ENCODE measurements at regions not wholly inside any gene's neighbourhood (a gene's known extent, or its start where the extent isn't known, plus 50 kb on each side); places are given as distances from the start of the nearest gene placed in this dataset.

- in situ Hi-C loops (cut with HindIII; ENCODE audit: low pct_ligation_motif_present, low sequenced_read_pairs), result no loop called here
- no peaks in the 10 kb centered on the region for H3K36me3 ChIP-seq (replicated peaks)
- TF ChIP-seq, protein P1, sequence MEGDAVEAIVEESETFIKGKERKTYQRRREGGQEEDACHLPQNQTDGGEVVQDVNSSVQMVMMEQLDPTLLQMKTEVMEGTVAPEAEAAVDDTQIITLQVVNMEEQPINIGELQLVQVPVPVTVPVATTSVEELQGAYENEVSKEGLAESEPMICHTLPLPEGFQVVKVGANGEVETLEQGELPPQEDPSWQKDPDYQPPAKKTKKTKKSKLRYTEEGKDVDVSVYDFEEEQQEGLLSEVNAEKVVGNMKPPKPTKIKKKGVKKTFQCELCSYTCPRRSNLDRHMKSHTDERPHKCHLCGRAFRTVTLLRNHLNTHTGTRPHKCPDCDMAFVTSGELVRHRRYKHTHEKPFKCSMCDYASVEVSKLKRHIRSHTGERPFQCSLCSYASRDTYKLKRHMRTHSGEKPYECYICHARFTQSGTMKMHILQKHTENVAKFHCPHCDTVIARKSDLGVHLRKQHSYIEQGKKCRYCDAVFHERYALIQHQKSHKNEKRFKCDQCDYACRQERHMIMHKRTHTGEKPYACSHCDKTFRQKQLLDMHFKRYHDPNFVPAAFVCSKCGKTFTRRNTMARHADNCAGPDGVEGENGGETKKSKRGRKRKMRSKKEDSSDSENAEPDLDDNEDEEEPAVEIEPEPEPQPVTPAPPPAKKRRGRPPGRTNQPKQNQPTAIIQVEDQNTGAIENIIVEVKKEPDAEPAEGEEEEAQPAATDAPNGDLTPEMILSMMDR (IDR thresholded peaks at IDR 0.05; ENCODE audit: low read depth, low read length, missing control alignments), result no peak
- no peak overlapping the region for H3K4me3 ChIP-seq (ENCODE audit: low read depth, low read length)
- DNase-seq, result no peak
- H3K27me3 ChIP-seq (replicated peaks), result no peaks in the 10 kb centered on the region
- no peak overlapping the region for H3K27ac ChIP-seq
These were observed 1123.0 kb downstream of the LRFN5 start for GRCh38 chr14:42729681-42730080.

- in situ Hi-C loops (cut with HindIII; ENCODE audit: low pct_ligation_motif_present, low sequenced_read_pairs), result no loop called here
- Histone ChIP-seq H3K36me3 (replicated peaks) (no peaks in the 10 kb centered on the region), H3K27ac (no peak overlapping the region), H3K27me3 (replicated peaks) (no peaks in the 10 kb centered on the region), H3K4me3 (ENCODE audit: low read depth, low read length) (no peak overlapping the region)
- no peak for DNase-seq
- TF ChIP-seq, protein P1 (IDR thresholded peaks at IDR 0.05; ENCODE audit: low read depth, low read length, missing control alignments), result no peak
These were observed 1112.7 kb downstream of the LRFN5 start for GRCh38 chr14:42719391-42719790.

GRCh38 chr14:42715316-42715715, 1108.6 kb downstream of the LRFN5 start:
- Histone ChIP-seq H3K27me3 (replicated peaks) (no peaks in the 10 kb centered on the region), H3K36me3 (replicated peaks) (no peaks in the 10 kb centered on the region), H3K4me3 (ENCODE audit: low read depth, low read length) (no peak overlapping the region), H3K27ac (no peak overlapping the region)
- TF ChIP-seq, protein P1 (IDR thresholded peaks at IDR 0.05; ENCODE audit: low read depth, low read length, missing control alignments), result no peak
- DNase-seq, result no peak
- in situ Hi-C loops (cut with HindIII; ENCODE audit: low pct_ligation_motif_present, low sequenced_read_pairs), result no loop called here

GRCh38 chr14:42710071-42710470, 1103.4 kb downstream of the LRFN5 start:
- DNase-seq, result no peak
- no peaks in the 10 kb centered on the region for H3K27me3 ChIP-seq (replicated peaks)
- in situ Hi-C loops (cut with HindIII; ENCODE audit: low pct_ligation_motif_present, low sequenced_read_pairs), result no loop called here
- no peak overlapping the region for H3K27ac ChIP-seq
- no peaks in the 10 kb centered on the region for H3K36me3 ChIP-seq (replicated peaks)
- H3K4me3 ChIP-seq (ENCODE audit: low read depth, low read length), result no peak overlapping the region
- TF ChIP-seq, protein P1 (IDR thresholded peaks at IDR 0.05; ENCODE audit: low read depth, low read length, missing control alignments), result no peak

DNA sequence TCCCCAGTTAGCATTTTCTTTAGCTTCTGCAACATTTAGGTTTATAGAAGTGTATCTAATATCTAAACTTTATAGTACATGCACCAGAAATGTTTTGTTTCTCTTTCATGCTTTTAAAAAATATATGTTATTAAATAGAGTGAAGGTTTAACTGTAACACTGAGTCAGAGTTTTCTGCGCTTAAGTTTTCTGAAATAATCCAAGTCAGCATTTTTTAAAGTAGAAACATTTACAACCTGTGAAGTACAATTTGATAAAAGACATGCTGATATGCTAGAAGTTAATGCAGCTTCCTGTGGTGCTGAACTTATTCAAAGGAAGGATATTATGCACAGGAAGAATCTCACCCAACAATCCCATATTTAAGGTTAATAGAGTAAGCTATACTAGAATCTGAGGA, 1096.8 kb downstream of the LRFN5 start:
- TF ChIP-seq, protein P1 (IDR thresholded peaks at IDR 0.05; ENCODE audit: low read depth, low read length, missing control alignments), result no peak
- Histone ChIP-seq H3K36me3 (replicated peaks) (no peaks in the 10 kb centered on the region), H3K27ac (no peak overlapping the region), H3K27me3 (replicated peaks) (no peaks in the 10 kb centered on the region), H3K4me3 (ENCODE audit: low read depth, low read length) (no peak overlapping the region)
- in situ Hi-C loops (cut with HindIII; ENCODE audit: low pct_ligation_motif_present, low sequenced_read_pairs), result no loop called here
- DNase-seq, result no peak

DNA sequence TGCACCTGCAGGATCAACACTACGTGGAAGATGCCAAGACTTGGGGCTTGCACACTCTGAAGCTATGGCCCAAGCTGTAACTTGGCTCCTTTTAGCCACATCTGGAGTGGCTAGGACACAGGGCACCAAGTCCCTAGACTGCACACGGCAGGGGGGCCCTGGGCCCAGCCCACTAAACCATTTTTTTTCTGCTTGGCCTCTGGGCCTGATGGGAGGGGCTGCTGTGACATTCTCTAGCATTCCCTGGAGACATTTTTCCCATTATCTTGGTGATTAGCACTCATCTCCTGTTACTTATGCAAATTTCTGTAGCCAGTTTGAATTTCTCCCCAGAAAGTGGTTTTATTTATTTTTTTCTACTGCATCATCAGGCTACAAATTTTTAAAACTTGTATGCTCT, 1080.7 kb downstream of the LRFN5 start:
- DNase-seq, result no peak
- in situ Hi-C loops (cut with HindIII; ENCODE audit: low pct_ligation_motif_present, low sequenced_read_pairs), result no loop called here

More for the DNA sequence above, 1080.7 kb downstream of the LRFN5 start:
- TF ChIP-seq, protein P1 (IDR thresholded peaks at IDR 0.05; ENCODE audit: low read depth, low read length, missing control alignments), result no peak
- no peak overlapping the region for H3K27ac ChIP-seq
- H3K36me3 ChIP-seq (replicated peaks), result no peaks in the 10 kb centered on the region
- H3K27me3 ChIP-seq (replicated peaks), result no peaks in the 10 kb centered on the region
- H3K4me3 ChIP-seq (ENCODE audit: low read depth, low read length), result no peak overlapping the region
